COLO829 (cell line): ENCODE measurements at regions not wholly inside any gene's neighbourhood (a gene's known extent, or its start where the extent isn't known, plus 50 kb on each side); places are given as distances from the start of the nearest gene placed in this dataset.

Experiments used
- DNase-seq: peaks from one replicate; pipeline ENCODE4 v3.0.0; 2012; ENCODE audit warnings: low spot score

DNA sequence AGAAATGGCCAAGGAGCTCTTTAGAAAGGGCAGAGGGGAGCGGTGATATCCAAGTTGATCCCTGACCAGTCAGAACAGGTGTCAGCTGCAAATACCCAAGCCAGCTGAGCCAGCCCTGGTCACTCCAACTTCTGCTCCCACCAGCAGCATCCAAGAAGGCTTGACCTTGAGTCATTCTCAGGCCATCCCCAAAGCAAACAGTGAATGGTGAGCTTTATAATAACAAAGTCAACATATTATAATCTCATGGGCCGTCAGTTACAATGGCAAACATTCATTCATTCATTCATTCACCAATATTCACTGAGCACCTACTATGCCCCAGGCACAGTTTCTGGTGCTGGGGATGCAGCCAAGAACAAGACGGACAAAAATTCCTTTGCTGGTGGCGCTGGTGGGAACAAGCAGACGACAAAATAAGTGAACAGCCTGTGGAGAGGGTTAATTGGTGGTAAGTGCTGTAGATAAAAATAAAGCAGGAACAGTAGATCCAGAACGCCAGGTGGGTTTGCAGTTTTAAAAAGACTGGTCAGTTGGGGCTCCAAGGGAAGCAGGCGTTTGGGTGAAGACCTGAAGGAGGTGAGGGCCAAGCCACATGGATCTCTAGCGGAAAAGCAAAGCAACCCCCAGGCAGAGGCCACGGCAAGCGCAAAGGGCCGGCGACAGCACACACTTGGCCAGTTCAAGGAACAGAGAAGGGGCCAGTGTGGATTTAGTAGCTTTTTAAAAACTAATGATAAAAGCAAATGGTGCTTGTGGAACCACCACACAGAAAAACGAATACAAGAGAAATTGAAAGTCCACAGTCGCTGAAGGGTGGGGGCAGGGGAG, 131.8 kb upstream of the PTPN1 start:
- no peak for DNase-seq

DNA sequence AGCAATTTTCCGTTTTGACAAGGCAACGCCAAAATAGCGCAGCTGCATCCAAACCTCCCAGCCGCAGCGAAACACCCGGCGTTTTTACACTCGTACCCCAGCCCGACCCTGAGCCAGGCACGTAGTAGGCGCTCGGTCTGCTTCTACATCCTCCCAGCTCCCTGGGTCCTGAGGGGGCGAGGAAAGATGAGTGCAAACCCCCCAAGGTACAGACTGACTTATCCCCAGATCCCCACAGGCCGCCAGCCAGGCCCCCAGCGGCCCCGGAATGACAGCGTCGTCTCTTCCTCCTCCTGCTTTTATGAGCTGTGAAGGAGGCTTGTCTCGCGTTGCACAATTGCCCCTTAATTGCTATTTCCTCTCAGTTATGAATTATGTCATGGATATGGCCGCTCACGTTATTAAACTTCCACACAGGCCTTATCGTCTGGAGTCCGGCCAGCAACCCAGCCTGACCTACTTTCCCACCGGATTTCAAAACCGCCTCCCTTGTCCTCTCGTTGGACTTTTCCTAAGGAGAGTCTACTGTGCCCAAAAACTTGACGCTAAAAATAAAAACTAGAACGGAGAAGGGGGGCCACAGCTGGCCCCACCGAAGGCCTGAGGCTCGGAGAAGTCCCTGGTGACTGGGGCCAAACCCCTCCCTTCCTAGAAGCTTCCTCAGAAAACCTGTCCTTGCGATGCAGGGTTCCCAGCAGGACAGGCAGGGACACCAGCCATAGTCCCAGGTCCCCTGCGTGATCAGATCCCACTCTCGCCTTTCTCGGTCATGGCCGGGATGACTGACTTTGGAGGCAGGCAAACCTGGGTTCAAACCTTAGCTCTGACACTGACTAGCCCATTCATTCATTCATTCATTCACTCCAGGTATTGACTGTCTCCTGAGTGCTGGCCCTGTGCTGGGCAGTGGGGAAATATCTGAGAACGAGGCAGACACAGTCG, 130.9 kb upstream of the PTPN1 start:
- no peak for DNase-seq

DNA sequence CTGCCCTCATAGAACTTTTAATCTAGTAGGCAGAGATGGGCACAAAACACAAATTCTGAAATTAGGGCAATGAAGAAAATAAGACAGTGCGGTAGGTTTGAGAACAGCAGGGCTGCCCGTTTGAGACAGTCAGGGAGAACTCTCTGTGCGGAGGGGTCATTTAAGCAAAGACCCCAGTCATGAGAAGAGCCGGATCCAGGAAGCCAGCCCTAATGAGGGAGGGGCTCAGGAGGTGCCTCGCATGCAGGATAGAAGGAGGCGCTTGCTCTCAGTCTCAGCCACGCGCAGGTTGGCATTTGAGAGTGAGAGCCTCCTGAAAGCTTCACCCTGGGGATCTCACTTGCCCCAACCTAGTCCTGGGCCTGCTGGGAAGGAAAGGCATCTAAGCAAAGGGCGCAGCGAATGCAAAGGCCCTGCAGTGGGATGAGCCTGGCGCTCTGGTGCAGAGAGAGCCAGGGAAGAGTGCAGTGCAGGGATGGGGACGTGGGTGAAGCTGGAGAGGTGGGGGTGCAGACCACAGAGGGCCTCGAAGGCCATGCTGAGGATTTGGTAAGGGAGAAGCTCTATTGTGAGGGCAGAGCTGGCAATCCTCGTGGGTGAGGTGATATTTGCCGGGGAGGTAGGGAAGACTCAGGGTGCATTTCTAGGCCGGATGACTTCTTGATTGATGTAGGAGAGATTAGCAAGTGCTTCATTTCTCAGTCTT, 130.0 kb upstream of the PTPN1 start:
- DNase-seq = no peak

DNA sequence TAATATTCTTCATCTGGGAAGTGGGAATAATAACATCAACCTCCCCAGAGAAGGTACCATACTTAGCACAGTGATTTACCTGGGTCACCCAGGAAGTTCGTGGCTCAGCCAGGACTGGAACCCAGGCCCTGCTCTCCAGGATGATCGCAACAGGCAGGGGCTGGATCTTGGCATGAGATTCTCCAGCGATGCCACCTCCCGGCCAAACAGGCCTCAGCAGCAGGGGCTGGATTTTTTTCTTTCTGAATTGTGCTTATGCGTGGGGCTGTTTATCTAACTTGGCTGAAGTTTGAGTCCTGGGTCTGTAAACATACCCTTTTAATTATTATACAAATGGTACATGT, 129.5 kb upstream of the PTPN1 start:
- DNase-seq = no peak

DNA sequence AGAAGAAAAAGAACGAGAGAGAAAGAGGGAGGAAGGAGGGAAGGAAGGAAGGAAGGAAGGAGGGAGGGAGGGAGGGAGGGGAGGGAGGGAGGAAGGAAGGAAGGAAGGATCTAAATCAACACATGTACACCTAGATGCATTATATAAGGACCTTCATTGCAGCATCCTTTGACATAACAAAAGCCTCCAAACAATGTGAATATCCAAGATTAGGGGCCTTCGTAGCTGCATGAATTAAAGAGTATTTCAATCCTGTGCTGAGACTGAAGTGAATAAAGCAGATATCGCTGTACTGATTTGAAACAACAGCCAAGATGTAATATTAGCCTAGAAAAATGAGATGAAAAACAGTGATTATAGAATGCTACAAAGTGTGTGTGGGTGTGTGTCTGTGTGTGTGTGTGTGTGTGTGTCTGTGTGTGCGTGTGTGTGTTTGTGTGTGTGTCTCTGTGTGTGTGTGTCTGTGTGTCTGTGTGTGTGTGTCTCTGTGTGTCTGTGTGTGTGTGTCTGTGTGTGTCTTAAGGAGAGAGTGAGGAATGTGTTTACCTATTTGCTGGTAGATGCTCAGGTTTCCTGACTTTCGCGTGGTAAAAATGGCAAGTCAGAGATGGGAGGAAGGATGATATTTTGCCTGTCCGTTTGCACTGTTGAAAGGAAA, 129.0 kb upstream of the PTPN1 start:
- DNase-seq = no peak

DNA sequence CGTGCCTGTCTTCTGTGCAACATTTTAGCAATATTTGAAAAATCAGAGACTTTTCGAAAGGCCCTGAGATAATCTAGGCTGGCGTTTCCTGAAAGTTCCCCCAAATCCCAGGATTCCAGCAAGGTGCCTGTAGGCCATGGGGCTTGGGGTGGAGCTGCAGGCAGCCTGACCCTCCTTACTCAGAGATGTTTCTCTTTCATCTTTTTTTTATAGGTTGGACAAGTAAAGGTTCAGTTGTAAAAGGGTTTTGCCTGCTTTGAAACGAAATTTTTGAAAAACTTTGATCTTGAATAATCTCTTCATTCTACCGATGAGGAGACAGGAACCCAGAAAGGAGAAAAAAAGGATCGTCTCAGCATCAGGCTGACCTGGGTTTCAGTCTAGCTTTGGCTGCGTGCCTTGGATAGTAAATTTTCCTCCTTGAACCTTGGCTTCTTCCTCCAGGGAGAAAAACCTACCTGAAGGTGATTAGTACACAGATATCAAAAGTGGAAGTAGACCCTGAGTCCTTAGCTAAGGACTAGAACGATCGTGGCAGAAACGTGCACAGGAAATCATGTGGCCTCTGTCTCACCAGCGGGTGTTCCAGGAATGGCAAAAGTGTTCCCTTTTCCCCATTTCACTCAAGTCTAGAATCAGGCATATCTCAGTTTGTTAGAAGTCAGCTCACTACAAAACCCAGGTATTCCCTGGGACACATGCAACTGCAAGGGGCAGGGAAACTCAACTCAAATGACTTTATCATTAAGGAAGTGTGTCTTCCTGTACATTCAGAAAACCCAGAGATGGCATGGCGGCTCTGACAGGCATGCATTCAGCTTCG, 128.2 kb upstream of the PTPN1 start:
- no peak for DNase-seq

DNA sequence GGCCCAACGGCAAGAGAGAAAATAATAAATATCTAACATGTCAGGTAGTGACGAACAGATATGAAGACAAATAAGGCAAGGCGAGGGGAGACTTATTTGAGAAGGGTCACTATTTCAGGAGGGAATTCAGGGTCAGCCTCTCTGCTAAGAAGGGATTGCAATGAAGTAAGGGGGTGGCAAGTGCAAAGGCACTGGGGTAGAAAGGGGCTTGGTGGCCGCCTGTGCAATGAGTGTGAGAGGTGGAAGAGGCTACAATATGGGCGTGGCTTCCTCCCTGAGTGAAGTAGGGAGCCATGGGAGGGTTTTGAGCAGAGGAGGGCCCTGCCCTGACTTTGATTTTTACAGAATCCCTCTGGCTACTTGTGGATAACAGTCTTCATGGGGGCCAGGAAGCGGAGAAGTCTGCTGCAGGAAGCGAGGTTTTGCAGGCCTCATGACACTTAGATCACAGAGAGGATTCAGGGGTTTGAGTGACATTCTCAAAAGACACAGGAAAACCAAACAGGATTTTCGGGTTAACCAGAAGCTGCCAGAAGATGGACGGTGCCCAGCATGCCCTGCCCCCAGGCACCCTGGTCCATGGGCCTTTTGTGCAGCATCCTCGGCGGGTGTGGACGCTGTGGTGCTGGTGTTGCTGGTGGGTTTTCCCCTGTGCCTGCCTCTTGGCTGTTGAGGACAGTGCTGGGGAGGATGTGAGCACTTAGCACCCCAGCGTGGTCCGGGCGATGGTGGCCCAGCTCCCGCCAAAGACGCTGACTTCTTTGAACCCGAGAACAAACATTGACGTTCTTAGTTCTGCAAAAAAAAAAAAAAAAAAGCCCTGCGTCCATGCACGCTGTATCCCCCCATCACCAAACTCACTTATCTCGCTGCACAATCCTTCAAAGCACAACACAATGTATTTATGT, 124.2 kb upstream of the PTPN1 start:
- no peak for DNase-seq

DNA sequence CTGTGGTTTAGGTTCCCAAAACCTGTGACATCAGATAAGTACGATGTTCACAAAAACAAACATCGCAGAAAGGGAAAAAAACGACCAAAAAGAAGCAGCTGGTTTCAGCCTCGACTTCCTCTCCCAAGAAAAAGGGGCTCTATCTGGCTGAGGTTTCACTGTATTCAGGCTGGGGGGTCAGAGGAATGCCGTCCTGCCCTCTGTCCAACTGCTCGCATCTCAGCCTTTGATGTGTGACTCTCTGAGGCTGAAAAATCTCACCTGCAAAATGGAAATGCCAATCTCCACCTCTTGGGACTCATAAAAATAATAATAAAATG, 123.6 kb upstream of the PTPN1 start:
- no peak for DNase-seq

DNA sequence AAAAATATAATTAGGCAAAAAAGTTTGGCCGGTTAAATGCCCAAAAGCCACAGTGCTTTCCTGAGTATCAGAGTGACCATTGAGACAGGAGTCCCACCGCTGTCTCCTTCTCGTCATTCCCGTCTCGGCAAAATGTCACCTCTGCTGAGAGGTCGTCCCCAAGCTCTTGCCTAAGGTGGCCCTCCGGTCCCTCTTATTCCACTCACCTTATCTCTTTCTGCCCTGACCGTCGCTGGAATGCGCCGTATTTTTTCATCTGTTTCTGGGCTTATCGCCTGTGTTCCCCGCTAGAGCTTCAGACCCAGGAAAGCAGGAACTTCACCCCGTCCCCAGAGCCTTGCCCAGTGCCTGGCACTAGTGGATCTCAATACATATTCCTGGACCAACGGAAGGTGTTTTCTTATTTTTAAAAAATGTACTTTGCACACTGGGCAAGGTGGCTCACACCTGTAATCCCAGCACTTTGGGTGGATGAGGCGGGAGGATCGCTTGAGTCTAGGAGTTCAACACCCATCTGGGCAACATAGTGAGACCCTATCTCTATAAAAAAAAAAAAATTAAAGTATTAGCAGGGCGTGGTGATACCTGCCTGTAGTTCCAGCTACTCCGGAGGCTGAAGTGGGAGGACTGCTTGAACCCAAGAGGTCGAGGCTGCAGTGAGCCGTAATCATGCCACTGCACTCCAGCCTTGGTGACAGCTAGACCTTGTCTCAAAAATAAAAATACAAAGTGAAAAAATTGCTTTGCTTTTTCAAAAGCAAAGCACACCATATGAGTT, 122.8 kb upstream of the PTPN1 start:
- DNase-seq = no peak

DNA sequence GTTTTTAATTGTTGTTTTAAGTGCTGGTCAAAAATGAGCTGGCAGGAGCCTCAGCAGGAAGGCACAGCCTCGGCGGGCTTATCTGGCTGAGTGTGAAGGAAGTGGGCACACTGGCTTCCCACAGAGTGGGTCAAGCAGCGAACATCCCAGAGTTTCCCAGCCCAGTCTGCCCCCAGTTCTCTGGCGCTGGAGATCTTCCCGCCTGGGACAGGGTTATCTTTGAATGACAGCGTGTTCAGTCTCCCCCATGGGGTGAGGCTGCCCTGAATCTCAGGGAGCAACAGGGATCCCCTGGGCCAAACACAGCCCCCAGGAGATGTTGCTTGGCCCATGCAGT, 122.2 kb upstream of the PTPN1 start:
- no peak for DNase-seq

DNA sequence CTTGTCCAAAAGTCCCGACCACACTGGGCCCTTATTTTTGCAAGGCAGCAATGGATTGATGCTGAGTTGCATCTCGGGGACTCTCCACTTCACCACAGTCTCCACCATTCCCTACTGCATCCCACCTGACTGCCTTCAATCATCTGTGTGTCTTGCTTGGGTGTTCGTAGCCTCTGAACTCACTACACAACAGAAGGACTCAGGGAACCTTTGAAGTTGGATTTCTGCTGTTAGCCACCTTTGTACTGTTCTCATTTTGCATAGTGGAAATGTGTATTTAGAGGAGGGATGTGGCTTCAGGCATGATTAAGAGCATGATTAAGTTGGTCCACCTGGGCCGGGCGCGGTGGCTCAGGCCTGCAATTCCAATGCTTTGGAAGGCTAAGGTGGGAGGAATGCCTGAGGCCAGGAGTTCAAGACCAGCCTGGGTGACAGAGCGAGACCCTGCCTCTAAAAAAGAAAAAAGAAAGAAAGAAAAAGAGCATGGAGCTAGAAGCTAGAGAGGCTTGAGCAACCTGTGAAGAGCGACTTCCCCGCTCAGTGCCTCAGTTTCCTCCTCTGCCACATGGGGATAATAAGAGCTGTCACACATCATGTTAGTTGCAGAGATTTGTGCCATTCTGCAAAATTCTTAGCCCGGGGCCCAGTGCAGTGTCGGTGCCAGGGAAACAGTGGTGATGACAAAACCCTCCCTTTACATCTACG, 121.3 kb upstream of the PTPN1 start:
- no peak for DNase-seq

DNA sequence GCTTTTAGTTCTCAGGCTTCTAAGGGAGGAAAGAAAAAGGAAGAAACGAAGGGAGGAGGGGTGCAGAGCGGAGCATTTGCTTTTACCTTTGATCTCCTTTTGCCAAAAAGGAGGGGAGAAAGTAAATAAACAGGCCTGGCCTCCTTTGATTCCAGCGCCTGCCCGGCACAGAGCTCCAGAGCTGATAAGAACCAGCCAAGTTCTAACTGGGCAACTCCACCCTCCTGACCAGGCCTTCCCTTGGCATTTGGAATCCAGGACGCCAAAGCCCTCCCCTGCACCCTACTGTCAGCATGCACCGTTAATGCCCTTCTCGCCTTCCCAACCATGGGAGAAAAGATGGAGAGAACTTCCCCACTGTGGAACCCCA, 120.8 kb upstream of the PTPN1 start:
- no peak for DNase-seq

DNA sequence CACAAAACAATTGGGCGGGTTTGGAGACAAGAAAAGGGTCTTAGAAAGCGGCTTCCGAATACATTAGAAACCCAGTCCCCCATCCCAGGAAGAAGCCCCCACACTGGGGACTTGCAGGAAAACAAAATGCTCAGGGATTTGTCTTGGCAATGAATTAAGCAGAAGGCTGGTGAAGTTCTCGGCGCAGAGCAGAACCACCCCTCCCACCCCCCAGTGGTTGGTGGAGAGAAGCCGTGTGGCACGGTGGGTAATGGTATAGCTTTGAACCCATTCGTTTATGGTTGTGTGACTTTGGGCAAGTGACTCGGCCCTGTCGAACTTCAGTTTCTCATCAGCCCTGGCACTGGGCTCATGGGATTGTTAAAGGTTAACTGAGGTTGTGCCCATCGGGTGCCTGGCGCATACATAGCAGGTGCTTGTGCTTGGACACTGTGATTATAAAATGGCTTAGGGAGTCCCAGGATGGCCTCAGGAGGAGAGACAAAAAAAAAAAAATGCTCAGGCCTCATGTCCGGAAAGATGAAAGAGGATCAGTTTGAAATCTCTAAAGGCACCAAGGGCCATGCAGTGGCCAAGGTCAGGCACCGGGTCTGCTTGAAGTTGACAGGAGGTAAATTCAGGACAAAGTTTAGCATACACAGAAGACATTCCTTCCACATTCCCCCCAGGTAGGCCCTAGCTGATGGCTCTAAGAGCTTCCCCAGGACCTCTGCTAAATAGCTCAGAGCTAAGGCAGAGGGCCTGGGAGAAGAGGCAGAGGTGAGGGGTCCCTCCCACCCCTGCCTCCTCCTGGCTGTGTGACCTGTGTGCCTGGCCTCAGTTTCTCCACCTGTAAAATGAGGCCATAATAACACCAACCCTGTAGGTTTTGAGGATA, 120.1 kb upstream of the PTPN1 start:
- no peak for DNase-seq

DNA sequence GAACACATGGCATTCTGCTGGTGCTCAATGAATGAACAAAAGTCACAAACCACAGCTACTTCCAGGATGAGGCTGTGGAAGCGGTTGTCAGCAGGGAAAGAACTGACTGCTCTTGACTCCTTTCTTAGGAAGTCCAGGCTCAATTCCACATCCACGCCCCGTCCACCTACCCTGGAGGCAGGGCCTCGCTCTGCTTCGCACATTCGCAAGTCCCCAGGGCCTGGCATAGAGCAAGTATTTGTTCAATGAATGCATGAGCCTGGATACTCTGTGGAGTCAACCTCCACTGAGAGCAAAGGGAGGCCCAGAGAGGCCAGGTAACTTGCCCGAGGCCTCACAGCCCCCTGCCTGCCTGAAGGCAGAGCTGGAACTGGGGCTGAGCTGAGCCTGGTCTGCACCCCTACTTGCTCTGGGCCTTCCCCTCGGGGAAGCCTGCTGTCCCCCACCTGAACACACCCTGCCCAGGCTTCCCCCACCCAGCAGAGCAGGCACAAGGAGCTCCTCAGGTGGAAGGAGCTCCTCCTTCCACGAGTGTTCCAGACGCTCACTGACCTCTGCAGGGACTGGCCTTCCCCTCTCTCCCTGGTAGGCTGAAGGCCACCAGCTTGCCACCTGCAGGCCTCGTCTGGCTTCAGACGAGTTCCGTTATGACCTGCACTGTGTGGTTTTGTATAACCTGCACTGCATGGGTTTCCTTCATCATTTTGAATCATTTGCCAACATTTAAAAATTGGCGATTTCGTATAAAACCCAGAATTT, 119.3 kb upstream of the PTPN1 start:
- no peak for DNase-seq

DNA sequence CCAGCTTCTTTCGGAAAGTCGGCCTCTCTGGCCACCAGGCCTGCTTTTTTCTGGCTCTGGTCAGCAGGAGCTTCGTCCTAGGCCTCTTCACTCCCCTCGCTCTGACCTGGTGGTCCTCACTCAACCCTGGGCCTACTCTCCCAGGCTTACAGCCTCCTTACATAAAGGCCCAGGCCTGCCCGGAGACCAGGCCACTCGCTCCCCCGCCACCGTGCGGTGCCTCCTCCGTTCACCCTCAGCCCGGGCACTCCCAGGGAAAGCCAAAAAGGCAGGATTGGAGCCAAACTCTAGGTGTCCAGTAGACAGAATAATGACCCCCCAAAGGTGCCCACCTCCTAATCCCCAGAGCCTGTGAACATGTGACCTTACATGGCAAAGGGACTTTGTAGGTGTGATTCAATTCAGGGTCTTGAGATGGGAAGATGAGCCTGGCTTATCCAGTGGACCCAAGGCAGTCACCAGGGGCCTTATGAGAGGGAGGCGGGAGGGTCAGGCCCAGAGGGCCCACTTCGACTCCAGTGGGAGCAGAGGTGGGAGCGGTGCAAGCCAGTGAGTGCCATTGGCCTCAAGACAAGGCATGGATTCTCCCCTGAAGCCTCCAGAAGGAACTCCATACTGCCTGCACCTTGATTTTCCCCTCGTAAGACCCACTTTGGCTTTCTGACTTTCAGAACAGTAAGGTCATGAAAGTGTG, 118.6 kb upstream of the PTPN1 start:
- no peak for DNase-seq

DNA sequence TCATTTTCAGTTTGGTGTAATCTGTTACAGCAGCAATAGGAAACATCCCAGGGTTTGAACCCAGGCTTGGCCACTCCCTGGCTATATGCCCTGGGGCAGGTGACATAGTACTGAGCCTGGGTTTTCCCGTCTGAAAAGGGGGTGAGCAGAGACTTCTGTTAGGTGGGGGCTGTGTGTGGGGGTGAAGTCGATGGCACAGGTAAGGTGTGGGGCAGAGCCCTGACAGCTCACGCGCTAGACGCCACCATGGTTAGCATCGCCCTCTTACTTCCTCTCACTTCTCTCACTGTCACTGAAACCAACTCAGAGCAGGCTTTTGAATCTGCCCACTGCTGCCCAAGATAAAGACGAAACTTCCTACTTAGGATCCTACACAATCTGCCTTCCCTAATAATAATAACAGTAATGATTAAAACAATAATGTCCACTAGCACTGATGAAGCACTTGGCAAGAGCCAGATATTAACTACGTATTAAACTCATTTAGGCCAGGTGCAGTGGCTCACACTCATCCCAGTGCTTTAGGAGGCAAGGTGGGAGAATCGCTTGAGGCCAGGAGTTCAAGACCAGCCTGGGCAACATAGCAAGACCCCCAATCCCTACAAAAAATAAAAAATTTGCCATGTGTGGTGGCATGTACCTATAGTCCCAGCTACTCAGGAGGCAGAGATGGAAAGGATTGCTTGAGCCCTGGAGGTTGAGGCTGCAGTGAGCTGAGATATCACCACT, 117.9 kb upstream of the PTPN1 start:
- DNase-seq = no peak
